ENCODE measurements at regions not wholly inside any gene's neighbourhood (a gene's known extent, or its start where the extent isn't known, plus 50 kb on each side); places are given as distances from the start of the nearest gene placed in this dataset.

GRCh38 chr4:148770848-148771247, 328.6 kb upstream of the NR3C2 start:
- DNase-seq (ENCODE audit: low read depth) = no peak
- TF ChIP-seq, protein P1, sequence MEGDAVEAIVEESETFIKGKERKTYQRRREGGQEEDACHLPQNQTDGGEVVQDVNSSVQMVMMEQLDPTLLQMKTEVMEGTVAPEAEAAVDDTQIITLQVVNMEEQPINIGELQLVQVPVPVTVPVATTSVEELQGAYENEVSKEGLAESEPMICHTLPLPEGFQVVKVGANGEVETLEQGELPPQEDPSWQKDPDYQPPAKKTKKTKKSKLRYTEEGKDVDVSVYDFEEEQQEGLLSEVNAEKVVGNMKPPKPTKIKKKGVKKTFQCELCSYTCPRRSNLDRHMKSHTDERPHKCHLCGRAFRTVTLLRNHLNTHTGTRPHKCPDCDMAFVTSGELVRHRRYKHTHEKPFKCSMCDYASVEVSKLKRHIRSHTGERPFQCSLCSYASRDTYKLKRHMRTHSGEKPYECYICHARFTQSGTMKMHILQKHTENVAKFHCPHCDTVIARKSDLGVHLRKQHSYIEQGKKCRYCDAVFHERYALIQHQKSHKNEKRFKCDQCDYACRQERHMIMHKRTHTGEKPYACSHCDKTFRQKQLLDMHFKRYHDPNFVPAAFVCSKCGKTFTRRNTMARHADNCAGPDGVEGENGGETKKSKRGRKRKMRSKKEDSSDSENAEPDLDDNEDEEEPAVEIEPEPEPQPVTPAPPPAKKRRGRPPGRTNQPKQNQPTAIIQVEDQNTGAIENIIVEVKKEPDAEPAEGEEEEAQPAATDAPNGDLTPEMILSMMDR (conservative IDR thresholded peaks at IDR 0.05; ENCODE audit: low read depth, low read length) = no peak
- H3K4me3 ChIP-seq (ENCODE audit: low read length) = no peak overlapping the region

DNA sequence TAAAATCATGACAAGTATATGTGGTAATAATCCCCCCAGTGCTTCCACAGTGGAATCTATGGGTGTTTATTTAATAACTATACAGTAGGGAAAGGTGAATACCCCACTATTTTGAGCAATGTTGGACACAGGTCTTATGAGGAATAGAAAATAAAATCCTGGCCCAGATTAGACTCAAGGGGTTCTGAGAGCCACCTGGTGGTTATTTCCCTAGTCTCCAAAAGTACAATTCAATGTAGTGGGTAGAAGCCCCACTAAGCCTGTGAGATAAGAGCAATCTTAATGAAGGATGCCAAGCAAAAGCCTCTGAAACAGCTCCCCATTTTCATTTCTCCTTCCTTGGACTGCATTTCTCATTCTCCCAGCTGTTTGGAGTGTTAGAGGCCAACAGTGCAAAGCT, 328.2 kb upstream of the NR3C2 start:
- H3K4me3 ChIP-seq (ENCODE audit: low read length) = no peak overlapping the region
- DNase-seq (ENCODE audit: low read depth) = no peak
- TF ChIP-seq, protein P1 (conservative IDR thresholded peaks at IDR 0.05; ENCODE audit: low read depth, low read length) = no peak

DNA sequence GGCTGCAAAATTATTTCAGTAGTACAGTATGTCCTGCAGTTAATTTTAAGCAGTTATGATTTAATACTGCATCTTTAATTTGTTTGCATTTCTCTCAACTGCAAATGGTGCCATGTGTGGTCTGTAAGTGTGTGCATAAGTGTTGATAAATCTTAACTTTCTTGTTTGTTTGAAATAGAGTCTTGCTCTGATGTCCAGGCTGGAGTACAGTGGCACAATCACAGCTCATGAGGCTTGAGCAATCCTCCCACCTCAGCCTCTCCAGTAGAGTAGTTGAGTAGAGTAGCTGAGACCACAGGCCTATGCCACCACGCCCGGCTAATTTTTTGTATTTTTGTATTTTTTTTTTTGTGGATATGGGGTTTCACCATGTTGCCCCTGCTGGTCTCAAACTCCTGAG, 322.5 kb upstream of the NR3C2 start:
- no peak for DNase-seq (ENCODE audit: low read depth)
- no peak overlapping the region for H3K4me3 ChIP-seq (ENCODE audit: low read length)
- TF ChIP-seq, protein P1 (conservative IDR thresholded peaks at IDR 0.05; ENCODE audit: low read depth, low read length) = no peak

GRCh38 chr4:148757171-148757570, 315.0 kb upstream of the NR3C2 start:
- TF ChIP-seq, protein P1 (conservative IDR thresholded peaks at IDR 0.05; ENCODE audit: low read depth, low read length) = no peak
- H3K4me3 ChIP-seq (ENCODE audit: low read length) = no peak overlapping the region
- no peak for DNase-seq (ENCODE audit: low read depth)

- no peak overlapping the region for H3K4me3 ChIP-seq (ENCODE audit: low read length)
- DNase-seq (ENCODE audit: low read depth) = no peak
- TF ChIP-seq, protein P1 (conservative IDR thresholded peaks at IDR 0.05; ENCODE audit: low read depth, low read length) = no peak
Observed at GRCh38 chr4:148749403-148749802, 307.2 kb upstream of the NR3C2 start.

- H3K4me3 ChIP-seq (ENCODE audit: low read length) = no peak overlapping the region
- TF ChIP-seq, protein P1 (conservative IDR thresholded peaks at IDR 0.05; ENCODE audit: low read depth, low read length) = no peak
- no peak for DNase-seq (ENCODE audit: low read depth)
Observed at GRCh38 chr4:148747721-148748268, 305.6 kb upstream of the NR3C2 start.

DNA sequence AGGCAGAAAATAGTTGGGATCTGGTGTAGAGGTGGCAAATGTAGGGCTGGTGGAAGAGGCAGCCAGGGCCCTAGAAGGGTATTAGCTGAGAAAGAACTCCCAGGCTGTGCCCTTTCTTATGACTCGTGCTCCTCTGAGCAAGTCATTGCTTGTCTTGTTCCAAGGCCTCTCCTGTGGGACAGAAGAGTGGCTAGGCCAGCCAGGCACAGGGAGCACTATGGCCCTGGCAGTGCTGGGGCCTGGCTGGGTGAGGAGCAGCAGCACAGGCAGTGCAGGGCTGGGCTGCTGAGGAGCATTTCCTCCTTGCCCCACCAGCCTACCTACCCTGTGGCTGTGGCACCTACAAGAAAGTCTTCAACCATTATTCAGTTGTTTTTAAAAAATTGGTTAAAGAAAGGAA, 298.5 kb upstream of the NR3C2 start:
- TF ChIP-seq, protein P1 (conservative IDR thresholded peaks at IDR 0.05; ENCODE audit: low read depth, low read length) = no peak
- no peak overlapping the region for H3K4me3 ChIP-seq (ENCODE audit: low read length)
- DNase-seq (ENCODE audit: low read depth) = no peak
